GM04503 (cell line): ENCODE measurements at regions not wholly inside any gene's neighbourhood (a gene's known extent, or its start where the extent isn't known, plus 50 kb on each side); places are given as distances from the start of the nearest gene placed in this dataset.
"Not testable (repeated sequence)": the region's sequence is repeated elsewhere in the genome, so short reads cannot be mapped to it uniquely, and the experiment has no call there.

Source experiments
- DNase-seq: peaks from one replicate; pipeline ENCODE4 v3.0.0-alpha.2; 2012; ENCODE audit warnings: low read depth

DNA sequence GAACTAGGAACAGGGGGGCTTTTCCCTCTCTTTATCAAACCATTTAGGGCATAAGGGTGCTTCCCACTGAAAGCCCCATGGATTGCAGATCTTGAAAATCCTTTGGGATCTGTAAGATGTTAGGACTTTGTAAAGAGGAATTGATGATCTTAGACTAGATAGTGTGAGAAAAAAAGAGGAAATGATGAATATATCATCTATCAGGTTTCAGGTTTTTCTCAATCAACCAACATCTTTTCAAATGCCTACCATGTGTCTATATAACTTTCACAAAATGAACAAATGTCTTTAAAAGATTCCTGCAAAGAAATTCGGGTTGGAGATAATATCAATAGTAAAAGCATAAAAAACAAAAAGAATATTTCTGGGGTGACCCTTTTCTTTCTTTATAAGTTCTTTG lies 50.1 kb downstream of the KCNC4 start:
- DNase-seq: no peak

DNA sequence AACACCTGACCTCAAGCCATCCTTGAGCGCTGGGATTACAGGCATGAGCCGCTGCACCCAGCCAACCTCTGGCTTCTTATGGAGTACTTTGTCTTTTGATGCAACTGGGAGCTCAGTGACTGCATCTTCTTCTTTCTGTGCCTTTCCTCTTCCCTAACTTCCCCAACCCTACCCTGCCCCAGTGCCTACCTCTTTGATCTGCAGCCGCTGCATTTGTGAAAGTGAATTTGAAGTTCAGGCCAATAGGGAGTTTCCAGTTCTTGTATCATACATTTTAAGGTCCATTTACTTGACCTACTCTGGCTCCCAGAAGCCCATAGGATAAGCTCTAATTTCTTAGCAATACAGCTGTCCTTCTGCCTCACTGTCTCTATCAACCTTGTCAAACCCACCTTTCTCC lies 52.2 kb downstream of the KCNC4 start:
- DNase-seq: no peak

DNA sequence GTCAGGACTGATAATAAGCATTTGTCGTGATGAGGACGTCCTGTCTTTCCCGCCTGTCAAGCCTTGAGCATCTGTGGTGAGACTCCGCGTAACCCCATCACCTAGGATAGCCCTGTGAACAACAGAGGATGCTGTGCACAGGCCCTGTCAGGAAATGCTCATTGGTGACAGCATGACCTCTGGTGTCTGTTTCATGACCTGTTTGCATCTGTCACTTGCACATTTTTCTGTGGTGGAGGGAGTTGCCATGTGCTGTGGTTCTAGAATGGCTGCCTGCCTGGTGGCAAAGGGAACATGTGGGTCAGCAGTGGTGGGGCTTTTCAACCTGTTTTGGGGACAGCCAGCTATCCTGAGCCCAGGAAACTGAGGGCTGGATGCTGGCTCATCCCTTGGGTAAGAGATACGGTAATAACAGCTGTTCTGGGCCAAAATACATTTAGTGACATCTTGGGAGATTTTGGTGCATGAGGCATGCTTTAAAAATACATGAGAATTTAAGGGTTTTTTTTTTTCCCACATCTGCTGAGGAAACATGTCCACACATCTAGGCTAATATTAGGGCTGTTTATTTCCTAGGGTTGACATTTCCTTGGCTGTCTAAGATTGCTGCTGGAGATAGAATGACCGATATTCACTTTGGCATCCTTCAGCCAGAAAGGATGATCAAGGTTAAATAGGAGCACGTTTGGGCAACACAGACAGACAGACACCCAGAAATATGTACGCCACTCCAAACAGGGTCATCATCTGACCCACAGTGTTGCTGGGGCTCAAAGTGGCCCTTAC lies 52.9 kb downstream of the KCNC4 start:
- DNase-seq: no peak

DNA sequence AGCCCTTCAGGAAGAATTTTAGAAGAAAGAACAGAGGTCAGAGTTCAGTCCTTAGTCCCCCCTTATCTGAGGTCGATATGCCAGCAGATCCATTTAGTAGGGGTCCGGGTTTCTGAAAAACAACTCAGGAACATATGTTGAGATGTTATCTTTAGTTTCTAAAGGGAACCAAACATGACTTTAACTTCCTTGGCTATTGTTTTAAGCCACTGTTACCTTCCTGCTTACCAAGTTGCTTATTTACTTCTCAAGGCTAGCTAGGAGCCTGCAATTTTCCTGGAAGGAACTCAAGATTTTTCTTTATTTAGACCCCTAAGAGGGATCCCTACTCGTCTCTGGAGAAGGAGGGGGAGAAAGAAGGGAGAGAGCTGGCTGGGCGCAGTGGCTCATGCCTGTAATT lies 54.3 kb downstream of the KCNC4 start:
- no peak for DNase-seq

DNA sequence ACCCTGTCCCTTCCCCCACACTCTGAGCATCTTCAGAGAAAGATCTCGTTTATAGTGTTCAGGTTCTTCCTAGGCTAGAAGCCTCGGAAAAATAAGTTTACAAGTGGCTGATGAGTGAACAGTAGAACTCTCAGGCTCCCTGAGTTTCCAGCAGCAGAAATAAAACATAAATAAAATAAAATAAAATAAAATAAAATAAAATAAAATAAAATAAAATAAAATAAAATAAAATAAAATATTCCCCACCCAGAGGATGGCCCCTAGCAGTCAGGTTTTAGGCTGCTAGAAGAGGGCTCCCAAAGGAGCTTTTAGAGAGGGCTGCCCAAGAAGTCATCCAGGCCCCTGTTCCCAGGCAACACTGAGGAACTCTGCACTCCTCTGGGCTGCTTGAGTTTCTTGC lies 55.1 kb downstream of the KCNC4 start:
- DNase-seq: no peak

DNA sequence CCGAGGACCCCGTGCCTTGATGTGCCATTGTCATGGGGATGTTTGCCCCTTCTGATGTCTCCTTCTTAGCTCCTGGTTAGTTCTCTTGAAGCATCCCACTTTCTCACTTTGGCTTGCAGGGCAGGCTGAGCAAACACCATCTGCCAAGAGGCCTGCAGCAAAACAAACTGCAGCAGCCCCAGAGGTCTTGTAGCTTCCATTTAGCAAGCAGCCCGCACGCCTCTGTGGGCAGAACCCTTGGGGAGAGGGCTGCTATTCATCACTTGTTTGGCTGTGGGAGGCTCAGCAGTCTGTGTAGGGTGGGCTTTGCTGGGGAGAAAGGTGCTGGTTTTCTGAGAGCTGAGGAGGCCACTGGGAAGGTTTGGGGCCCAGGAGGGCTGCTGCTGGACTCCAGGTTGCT lies 56.7 kb downstream of the KCNC4 start:
- DNase-seq: no peak

DNA sequence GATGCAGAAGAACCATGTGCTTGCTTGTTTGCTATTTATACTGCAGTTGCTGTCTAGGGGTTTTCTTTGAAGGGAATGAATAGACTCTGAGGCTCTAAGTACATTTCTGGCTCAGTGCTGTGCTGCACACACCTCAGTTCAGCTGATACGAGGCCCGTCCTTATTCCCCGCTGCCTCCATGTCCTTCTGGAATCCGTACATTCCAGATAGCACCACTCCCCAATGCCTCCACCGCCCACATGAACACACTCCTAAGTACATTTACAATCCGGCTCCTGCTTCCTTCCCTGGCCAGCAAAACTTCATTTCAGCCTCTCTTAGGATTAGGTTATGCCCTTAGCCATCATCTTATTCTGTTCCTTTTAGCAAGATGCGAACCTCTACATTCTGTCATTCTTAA lies 57.1 kb downstream of the KCNC4 start:
- no peak for DNase-seq

DNA sequence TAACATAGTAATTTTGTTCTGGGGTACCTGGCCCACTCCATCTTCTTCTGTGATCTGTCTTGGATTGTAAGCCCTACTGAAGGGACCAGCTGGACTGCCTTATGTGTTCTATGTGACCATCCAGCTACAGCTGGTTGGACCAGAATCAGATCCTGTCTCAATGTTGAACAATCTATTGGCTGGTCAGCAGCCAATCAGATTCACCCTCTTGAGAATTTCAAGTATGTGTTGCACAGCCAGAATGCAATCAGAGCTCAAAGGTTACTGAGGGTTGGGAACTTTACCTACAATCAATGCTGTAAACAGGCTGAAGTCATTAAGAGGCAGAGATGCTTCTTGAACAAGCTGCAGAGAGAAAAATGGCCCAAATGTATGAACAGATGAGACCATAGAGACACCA lies 61.9 kb downstream of the KCNC4 start:
- DNase-seq: no peak

DNA sequence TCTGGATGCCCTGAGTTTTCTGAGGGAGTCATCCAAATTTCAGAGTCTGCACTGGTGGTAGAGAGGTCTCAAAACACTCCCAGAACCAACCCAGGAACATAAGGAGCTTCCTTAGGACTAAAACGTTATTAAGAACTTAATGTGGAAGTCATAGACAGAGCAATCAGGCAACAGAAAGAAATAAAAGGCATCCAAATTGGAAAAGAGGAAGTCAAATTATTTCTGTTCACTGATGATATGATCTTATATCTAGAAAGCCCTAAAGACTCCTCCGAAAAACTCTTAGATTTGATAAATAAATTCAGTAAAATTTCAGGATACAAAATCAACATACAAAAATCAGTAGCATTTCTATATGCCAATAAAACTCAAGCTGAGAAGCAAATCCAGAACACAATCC lies 63.7 kb downstream of the KCNC4 start:
- not testable (repeated sequence) for DNase-seq

DNA sequence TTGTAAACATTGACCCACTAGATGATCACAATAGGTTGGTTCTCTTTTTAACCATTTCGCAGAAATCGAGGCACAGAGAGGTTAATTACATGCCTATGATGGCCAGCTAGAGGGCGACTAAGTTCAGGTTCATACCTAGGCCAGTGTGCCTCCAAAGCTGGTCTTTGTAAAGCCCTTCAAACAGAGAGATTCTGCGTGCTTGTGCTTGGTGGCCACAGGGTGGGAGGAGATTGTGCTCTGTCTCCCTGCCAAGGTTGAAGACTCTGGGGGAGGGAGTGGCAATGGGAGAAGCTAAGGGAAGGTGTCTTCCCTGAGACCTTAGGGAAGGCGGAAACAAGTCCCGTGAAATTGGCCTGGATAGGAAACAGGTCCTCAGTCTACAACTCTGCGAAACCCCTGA lies 59.1 kb upstream of the RBM15 start:
- no peak for DNase-seq

DNA sequence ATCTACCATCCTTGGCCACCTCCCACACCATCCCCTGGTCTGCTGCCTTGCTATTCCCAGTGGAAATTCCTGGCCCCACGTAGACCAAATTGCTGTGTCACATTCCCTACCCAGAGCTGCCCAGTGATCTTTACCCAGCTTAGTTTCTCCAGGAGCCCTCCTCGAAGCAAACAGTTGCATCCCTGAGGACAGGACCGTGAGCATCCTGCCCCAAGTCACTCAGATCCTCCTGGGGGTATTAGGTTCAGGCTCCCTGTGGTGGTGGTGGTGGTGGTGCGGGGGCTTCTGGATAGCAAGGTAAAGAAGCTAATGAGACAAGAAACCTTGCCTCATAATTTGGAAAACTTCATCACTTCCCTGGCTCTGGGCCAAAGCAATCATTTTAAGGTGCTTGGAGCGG lies 58.4 kb upstream of the RBM15 start:
- DNase-seq: no peak

DNA sequence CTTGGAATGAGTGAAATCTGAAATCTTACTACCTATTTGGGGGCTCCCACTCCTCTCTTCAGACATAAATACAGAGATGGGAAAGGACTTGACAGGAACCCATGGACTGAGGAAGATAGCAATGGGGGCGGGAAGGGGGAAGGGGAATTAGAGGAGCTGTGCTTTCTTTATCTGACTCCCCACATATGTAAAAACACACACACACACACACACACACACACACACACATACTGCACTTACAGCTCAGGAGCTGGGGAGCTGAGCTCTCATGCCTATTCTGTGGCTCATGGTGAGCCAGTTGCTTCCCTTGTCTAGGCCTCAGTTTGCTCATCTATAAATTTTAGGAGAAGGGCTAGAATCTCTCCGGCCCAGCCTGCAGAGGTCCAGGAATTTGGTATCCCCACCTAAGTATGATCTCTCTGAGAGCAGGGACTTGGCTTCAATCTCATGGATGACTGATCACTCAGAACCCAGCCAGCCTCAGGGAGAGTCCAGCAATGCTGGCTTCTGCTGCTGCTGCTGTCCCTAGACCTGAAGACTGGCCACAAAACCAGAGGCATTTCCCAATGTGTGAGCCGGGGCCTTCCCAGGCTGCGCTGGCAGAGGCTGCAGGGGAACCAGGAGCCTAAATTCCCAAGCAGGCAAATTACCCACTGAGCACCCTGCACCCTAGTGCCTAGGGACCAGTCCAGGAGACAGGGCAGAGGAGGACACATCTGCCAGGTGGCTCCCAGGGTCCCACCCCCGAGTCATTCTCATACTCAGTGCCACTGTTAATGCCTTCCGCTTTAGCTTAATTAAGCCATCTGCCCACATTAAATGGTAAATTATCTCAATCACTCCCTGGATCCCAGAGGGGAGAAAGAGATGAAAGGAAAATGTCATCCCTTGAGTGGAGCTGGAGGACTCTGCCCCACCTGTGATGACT lies 57.5 kb upstream of the RBM15 start:
- peak; percentile 6 for DNase-seq

DNA sequence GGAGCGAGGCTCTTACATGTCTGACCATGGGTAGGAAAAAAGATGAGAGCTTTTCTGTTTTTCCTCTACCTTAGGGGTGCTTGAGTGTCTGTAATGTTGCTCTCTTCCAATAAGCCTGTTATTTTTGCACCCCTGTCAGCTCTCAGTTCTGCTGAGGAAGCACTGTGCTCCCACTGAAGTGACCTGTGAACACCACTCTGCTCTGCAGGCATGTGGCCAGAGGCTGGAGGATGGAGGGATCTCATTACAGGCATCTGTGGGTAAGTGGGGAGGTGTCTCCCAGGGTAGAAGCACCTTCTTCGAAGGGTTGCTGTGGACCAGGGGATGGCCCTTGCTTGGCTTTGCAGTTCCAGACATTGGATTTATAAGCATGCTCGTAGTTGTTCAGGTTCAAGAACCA lies 56.8 kb upstream of the RBM15 start:
- DNase-seq: no peak

DNA sequence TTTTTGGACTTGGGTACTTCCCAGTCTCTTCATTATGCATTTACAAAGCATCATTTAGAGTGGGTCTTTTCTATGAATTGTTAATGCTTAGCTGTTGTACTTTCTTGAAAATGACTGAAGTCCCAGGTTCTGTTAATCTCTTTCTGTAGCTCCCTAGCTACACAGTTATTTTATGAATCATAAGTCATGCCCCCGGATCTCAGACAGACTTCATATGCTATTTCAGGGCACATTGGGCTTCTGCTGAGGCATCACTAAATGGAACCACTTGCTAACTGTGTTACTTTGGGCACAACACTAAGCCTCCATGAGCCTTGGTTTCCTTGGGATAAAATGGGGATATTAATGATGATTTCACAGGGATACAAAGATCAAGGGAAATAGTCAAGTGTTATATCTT lies 55.5 kb upstream of the RBM15 start:
- no peak for DNase-seq

DNA sequence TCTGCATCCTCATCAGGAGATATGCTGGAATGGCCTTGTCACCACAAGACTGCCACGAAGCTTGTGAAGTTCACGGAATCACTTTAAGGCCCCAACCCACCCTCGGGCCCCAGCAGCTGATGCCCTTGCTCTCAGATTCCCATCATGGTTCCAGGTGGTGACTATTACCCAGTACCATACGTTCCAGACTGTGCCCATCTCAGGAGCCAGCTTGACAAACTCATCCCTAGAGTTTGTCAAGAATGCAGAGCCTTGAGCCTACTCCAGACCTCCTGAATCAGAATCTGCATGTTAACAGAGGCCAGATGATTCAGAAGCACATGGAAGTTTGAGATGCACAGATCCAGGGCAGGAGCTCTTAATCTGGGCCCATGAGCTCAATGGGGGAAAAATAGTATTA lies 53.9 kb upstream of the RBM15 start:
- DNase-seq: no peak

DNA sequence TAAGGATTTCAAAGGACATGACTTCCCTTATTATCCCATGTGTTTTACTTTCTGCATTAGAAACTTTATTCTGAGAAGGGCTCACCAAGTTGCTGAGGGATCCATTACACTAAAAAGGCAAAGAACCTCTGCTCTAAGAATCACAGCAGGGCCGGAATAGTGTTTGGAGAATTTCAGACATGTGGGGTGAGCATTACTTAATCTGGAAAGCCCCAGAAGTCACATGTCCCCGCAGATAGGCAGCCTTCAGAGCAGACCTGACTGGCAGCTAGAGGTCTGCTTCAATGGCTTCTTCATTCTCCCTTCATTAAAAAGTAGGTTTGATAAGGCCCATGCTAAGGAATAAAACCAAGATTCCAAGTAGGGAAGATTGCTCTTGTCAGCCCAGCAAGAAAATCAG lies 52.6 kb upstream of the RBM15 start:
- no peak for DNase-seq

DNA sequence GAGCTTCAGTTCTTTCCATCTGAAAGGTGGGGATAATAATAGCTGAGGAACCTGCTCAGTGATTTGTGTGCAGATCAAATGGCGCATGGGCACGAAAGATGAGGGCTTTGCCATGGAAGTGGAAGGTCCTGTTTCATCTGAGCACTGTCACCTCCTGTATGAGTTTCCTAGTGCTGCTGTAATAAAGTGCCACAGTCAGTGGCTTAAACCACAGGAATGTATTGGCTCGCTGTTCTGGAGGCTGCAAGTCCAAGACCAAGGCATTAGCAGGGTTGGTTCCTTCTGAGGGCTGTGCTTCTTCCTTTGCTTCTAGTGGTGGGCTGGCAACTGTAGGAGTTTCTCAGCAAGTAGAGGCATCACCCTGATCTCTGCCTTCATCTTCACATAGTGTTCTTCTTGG lies 51.1 kb upstream of the RBM15 start:
- no peak for DNase-seq
